Hippocampal formation (tissue), 2 donors: ENCODE measurements at regions not wholly inside any gene's neighbourhood (a gene's known extent, or its start where the extent isn't known, plus 50 kb on each side); places are given as distances from the start of the nearest gene placed in this dataset.
"Not testable (repeated sequence)": the region's sequence is repeated elsewhere in the genome, so short reads cannot be mapped to it uniquely, and the experiment has no call there.

Experiments
- DNase-seq, 2 donors: peaks; one replicate each; lab custom pipeline; 2025; lab: John Stamatoyannopoulos, UW

DNA sequence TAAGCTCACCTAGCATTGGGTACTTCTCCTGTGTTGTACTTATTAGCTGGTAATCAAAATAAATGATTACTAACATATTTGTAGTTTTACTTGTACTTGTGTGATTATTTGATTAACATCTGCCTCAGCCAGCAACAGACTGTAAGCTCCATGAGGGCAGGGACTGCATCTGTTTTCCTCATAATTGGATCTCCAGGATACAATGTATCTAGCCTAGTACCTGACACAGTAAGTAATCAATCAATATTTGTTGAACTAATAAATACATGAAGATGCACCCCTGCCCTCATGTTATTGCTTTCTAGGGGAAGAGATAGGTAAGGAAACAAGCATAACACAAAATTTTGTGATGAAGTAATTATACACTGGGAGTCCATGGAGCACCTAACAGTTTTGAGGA, 101.5 kb downstream of the TENT5C start:
- no peak for DNase-seq

- no peak for DNase-seq
These were observed 102.7 kb downstream of the TENT5C start for GRCh38 chr1:117708323-117709248.

- no peak for DNase-seq
These were observed 103.4 kb downstream of the TENT5C start for GRCh38 chr1:117709249-117709691.

- no peak for DNase-seq
These were observed 104.9 kb downstream of the TENT5C start for GRCh38 chr1:117710710-117711109.

DNA sequence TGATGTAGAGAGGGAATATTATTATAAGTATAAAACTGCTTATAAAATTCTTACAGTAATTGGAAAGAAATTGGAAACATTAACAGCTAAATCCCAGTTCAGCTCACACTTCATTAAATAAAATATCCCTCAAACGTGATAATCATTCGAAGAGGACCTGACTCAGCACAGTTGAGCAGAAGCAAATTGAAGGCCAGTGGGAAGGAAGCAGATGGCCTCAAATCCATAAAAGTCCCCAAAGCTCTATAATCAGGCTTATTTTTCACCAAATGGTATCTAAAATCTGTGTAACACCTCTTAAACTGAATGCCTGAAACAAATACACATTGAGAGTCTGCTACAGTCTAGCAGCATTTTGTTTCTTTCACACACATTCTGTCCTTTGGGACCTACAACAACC, 106.8 kb downstream of the TENT5C start:
- DNase-seq: no peak

DNA sequence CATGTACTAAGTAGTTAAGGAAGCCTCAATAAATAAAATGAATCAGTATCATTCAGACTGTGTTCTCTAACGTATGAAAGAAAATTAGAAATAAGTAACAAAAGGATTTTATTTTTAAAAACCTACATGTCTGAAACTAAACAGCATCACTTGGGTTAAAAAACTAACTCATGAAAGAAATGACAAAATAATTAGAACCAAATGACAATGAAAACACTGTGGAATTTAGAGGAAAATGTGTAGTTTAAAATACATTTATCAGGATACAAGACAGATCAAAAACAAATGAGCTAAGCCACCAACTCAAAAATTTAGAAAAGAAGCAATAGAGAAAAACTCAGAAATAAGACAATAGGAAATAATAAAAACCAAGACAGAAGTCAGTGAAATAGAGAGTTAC, 108.7 kb downstream of the TENT5C start:
- no peak for DNase-seq

DNA sequence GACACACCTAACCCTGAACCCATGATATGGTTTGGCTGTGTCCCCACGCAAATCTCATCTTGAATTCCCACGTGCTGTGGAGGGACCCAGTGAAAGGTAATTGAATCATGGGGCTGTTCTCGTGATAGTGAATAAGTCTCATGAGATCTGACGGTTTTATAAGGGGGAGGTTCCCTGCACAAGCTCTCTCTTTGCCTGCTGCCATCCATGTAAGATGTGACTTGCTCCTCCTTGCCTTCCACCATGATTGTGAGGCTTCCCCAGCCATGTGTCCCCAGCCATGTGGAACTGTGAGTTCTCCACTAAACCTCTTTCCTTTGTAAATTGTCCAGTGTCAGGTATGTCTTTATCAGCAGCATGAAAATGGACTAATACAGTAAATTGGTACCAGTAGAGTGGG, 110.2 kb downstream of the TENT5C start:
- DNase-seq: not testable (repeated sequence)

GRCh38 chr1:117717980-117718379, 112.1 kb downstream of the TENT5C start:
- not testable (repeated sequence) for DNase-seq

DNA sequence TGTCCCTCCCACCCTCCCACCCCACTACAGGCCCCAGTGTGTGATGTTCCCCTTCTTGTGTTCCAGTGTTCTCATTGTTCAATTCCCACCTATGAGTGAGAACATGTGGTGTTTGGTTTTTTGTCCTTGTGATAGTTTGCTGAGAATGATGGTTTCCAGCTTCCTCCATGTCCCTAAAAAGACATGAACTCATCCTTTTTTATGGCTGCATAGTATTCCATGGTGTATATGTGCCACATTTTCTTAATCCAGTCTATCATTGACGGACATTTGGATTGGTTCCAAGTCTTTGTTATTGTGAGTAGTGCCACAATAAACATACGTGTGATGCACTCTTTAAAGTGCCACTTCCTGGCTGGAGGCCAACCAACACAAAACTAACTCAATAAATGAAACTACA, 112.7 kb downstream of the TENT5C start:
- DNase-seq: not testable (repeated sequence)

GRCh38 chr1:117719004-117719403, 113.2 kb downstream of the TENT5C start:
- no peak for DNase-seq

DNA sequence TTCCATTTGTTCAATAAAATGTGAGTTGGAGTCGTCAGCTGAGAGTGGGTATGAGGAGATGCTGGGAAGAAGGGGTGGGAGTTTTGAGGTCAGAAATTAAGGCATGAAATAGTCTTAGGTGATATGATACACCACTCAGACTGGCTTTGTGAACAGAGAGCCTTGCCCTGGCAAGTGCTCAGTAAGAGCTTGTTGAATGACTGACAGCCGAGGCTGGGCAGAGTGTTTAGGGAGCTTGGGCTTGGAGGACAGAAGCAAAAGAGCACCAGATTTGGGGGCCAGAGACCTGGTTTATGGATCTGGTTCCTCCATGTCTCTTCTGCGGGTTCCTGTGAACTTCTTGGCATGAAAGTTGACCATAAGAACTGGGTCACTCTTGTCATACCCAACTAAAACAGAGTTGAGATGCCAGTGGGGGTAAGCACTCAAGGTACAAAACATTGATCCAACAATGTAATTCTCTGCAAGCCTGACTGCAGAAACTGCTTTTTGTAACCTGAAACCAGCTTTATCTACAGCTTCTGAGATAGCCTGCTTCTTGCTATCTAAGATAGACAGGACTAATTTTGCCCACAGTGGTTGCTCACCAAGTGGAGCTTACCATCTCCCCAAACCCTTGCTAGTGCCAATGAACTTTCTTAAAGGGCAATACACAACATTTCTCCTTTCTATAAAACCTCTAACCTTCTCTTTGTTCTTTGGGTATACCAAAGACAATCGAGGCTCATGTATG, 126.4 kb downstream of the TENT5C start:
- DNase-seq: no peak

DNA sequence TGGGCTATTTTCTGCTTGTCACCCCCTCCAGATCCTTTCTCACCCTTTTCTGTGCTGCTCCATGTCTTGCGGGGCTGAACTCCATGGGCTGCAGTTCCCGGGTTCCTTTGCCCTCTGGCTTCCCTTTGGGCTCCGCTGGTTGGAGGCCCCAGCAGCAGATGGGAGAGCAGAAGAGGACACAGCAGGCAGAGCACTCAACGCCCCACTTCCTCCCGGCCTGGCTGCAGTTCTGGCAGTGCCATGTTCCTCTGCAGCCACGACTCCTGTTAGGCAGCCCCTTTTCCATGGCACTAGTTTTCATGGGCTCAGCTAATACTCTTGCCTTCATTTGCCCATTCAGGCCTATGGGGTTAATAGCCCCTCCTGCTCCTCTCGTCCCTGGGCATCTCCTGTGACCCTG, 127.1 kb downstream of the TENT5C start:
- no peak for DNase-seq

- no peak for DNase-seq
These were observed 128.6 kb downstream of the TENT5C start for GRCh38 chr1:117734403-117734802.

GRCh38 chr1:117735045-117735992, 129.5 kb downstream of the TENT5C start:
- no peak for DNase-seq

- DNase-seq: no peak
These were observed 133.7 kb downstream of the TENT5C start for GRCh38 chr1:117739504-117739903.

- DNase-seq: no peak
These were observed 134.6 kb downstream of the TENT5C start for GRCh38 chr1:117740496-117740895.

DNA sequence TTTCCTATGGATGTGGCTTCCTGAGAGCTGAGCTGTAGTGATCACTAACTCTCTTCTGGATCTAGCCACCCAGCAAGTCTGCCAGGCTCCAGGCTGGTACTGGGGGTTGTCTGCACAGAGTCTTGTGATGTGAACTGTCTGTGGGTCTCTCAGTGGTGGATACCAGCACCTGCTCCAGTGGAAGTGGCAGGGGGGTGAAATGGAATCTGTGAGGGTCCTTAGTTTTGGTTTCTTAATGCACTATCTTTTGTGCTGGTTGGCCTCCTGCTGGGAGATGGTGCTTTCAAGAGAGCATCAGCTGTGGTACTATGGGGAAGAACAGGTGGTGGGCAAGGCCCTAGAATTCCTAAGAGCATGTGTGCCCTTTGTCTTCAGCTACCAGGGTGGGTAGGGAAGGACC, 140.7 kb downstream of the TENT5C start:
- not testable (repeated sequence) for DNase-seq

DNA sequence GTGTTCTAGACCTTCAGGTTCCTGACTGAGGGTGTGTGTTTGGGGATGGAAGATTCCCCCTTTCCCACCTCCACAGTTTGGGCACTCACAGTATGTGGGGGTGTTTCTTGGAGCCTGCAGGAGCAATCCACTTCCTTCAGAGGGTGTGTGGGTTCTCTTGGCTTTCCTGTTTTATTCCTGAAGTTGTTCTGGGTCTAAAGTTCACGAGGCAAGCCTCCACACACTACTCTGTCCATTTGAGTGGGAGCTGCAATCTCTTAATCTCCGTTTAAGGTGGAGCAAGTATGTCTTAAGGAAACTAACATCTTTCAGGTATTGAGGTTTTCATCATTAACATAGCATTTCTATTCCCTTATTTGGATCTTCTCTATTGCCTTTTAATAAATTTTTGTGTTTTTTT, 141.8 kb downstream of the TENT5C start:
- no peak for DNase-seq

- no peak for DNase-seq
These were observed 145.5 kb downstream of the TENT5C start for GRCh38 chr1:117751321-117751720.

GRCh38 chr1:117752661-117753060, 146.8 kb downstream of the TENT5C start:
- no peak for DNase-seq

DNA sequence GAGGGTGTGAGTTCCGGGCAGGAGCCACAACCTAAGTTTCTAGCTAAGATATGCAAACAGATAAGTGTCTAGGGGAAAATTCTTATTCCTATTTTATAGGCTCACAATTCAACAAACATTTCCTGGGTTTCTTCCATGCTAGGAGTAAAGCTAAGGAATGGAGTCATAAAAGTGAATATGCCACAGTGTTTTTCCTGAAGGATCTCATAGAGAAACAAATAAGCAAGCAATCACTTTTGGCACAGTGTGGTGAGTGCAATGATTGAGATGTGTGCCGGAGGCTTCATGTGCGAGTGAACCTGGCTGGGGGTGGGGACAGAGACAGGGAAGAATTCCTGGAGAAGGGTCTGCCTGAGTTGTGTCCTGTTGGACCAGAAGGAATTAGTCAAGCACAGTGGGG, 147.4 kb downstream of the TENT5C start:
- no peak for DNase-seq

- no peak for DNase-seq
These were observed 147.8 kb downstream of the TENT5C start for GRCh38 chr1:117753652-117754051.
